GM12878 (cell line): ENCODE measurements at regions not wholly inside any gene's neighbourhood (a gene's known extent, or its start where the extent isn't known, plus 50 kb on each side); places are given as distances from the start of the nearest gene placed in this dataset.

Source experiments
- ATAC-seq: fragments of 200-7000 bp; cut with Tn5 transposase; 3 replicates; pipeline ENCODE4 v1.9.1; 2020; ENCODE audit warnings: mild to moderate bottlenecking, moderate library complexity
- BruUV-seq: library from RNA; stranded (reverse); fragments of 400-500 nt; replicated peaks from 2 replicates; lab custom pipeline; 2021; lab: Mats Ljungman, UMichigan
- CTCF ChIA-PET: fragments of 300-600 bp; sonication (Branson Sonifier 250); formaldehyde crosslinking; extraction: SDS; loops from one replicate; lab custom pipeline; 2021; ENCODE audit warnings: inconsistent platforms; lab: Yijun Ruan, JAX
- POLR2A ChIA-PET: fragments of 350-600 bp; formaldehyde crosslinking; extraction: SDS; loops from one replicate; lab custom pipeline; 2021; ENCODE audit warnings: inconsistent platforms; lab: Charles Lee
- RAD21 ChIA-PET: fragments of 300-600 bp; sonication (Branson Sonifier 250); formaldehyde crosslinking; loops from one replicate; lab custom pipeline; 2023; ENCODE audit warnings: antibody characterized with exemption; ENCODE audit not compliant: unreplicated experiment; lab: Charles Lee
- SMC1A ChIA-PET: fragments of 300-600 bp; sonication (Branson Sonifier 250); formaldehyde crosslinking; loops from one replicate; lab custom pipeline; 2023; ENCODE audit not compliant: unreplicated experiment, uncharacterized antibody; lab: Charles Lee
- DNase-seq: peaks from one replicate; pipeline ENCODE4 v3.0.0-alpha.2; 2011; ENCODE audit warnings: low read depth, low spot score
- FAIRE-seq: peaks from 3 replicates; lab custom pipeline; 2011; peaks lifted over from hg19 to GRCh38; lab: Jason Lieb, UNC
- H2AFZ ChIP-seq: 2 replicates; pipeline ENCODE4 v1.6.0; 2011; ENCODE audit warnings: low read depth, low read length, control low read depth; ENCODE audit not compliant: control insufficient read depth
- H3K27ac ChIP-seq: 2 replicates; pipeline ENCODE4 v1.5.1; 2011; ENCODE audit warnings: control low read depth; ENCODE audit not compliant: control insufficient read depth, insufficient read depth
- H3K27me3 ChIP-seq, 2 experiments: replicated peaks in 1 of 2; 2 replicates each; pipeline versions ENCODE4 v1.6.0 to v1.6.1; 2011; ENCODE audit warnings: low read length in 1 of 2; ENCODE audit not compliant: control insufficient read depth in 2 of 2, insufficient read depth in 2 of 2
- H3K36me3 ChIP-seq, 2 experiments: 2 replicates each; pipeline ENCODE4 v1.5.1; 2011; ENCODE audit warnings: low read length in 1 of 2; ENCODE audit not compliant: control insufficient read depth in 2 of 2, insufficient read depth in 2 of 2
- H3K4me1 ChIP-seq: 2 replicates; pipeline ENCODE4 v1.6.1; 2011; ENCODE audit warnings: mild to moderate bottlenecking, low read length, moderate library complexity, mixed read lengths; ENCODE audit not compliant: control insufficient read depth, insufficient read depth
- H3K4me2 ChIP-seq: 2 replicates; pipeline ENCODE4 v1.6.0; 2011; ENCODE audit warnings: control low read depth; ENCODE audit not compliant: control insufficient read depth, insufficient read depth
- H3K4me3 ChIP-seq: fragments of 200-600 bp; sonication (generic); 2 replicates; pipeline ENCODE4 v1.5.1; 2016
- H3K79me2 ChIP-seq: 2 replicates; pipeline ENCODE4 v1.6.0; 2011; ENCODE audit warnings: low read length; ENCODE audit not compliant: control insufficient read depth, insufficient read depth
- H3K9ac ChIP-seq: 2 replicates; pipeline ENCODE4 v1.8.0; 2011; ENCODE audit warnings: low read length, control low read depth, mixed read lengths; ENCODE audit not compliant: control insufficient read depth, insufficient read depth
- H3K9me3 ChIP-seq: replicated peaks from 3 replicates; pipeline ENCODE4 v1.5.1; 2011; ENCODE audit warnings: mild to moderate bottlenecking, low read length; ENCODE audit not compliant: control insufficient read depth, insufficient read depth
- H4K20me1 ChIP-seq: 2 replicates; pipeline ENCODE4 v1.6.0; 2011; ENCODE audit not compliant: control insufficient read depth, insufficient read depth
- BRCA1 ChIP-seq: IDR thresholded peaks from 2 replicates; pipeline ENCODE4 v1.6.1; 2011; ENCODE audit warnings: low read depth, low read length, improper control_type of control experiment
- CBX3 ChIP-seq: fragments of 200-600 bp; sonication (generic); IDR thresholded peaks from 2 replicates; pipeline ENCODE4 v1.6.1; 2016; ENCODE audit warnings: low read depth, borderline replicate concordance
- FOXK2 ChIP-seq: fragments of 450-650 bp; IDR thresholded peaks from 2 replicates; pipeline ENCODE4 v1.6.1; 2017; ENCODE audit warnings: mild to moderate bottlenecking, moderate library complexity
- HDAC2 ChIP-seq: fragments of 200-600 bp; sonication (generic); IDR thresholded peaks from 2 replicates; pipeline ENCODE4 v1.6.1; 2017
- IRF4 ChIP-seq: IDR thresholded peaks from 2 replicates; pipeline ENCODE4 v1.6.1; 2011; ENCODE audit warnings: low read depth, low read length
- MEF2B ChIP-seq: fragments of 450-650 bp; IDR thresholded peaks from 2 replicates; pipeline ENCODE4 v1.6.1; 2018; ENCODE audit warnings: mild to moderate bottlenecking, moderate library complexity; ENCODE audit not compliant: partially characterized antibody, poor library complexity, severe bottlenecking
- SIX5 ChIP-seq: IDR thresholded peaks from 2 replicates; pipeline ENCODE4 v1.6.1; 2011; ENCODE audit warnings: mild to moderate bottlenecking, low read depth, low read length, moderate library complexity; ENCODE audit not compliant: severe bottlenecking
- STAT3 ChIP-seq: IDR thresholded peaks from 2 replicates; pipeline ENCODE4 v1.6.1; 2011; ENCODE audit warnings: low read depth, low read length, improper control_type of control experiment
- SUPT20H ChIP-seq: IDR thresholded peaks from 2 replicates; pipeline ENCODE4 v1.6.1; 2011; ENCODE audit warnings: low read depth, mild to moderate bottlenecking, low read length, moderate library complexity, borderline replicate concordance; ENCODE audit not compliant: control insufficient read depth
- WGBS: methylation state at CpG from one replicate; pipeline ENCODE4 v1.1.6; 2016; ENCODE audit warnings: low lambda C conversion rate; ENCODE audit not compliant: insufficient replicate concordance, insufficient coverage; ENCODE audit errors: missing lambda C conversion rate; 5-methylcytosine and 5-hydroxymethylcytosine counted together
- in situ Hi-C: fragments of 300-500 bp; cut with MboI; formaldehyde crosslinking; loops from 9 replicates; pipeline ENCODE4 v1.14.3; 2018; ENCODE audit warnings: mixed read lengths
- intact Hi-C: fragments of 100-400 bp; cut with micrococcal nuclease; formaldehyde crosslinking; loops from one replicate; pipeline ENCODE4 v1.14.2; 2022; ENCODE audit not compliant: unreplicated experiment
- TF ChIP-seq, protein P1 (sequence below): fragments of 450-650 bp; conservative IDR thresholded peaks from 2 replicates; pipeline ENCODE4 v1.6.1; 2017; ENCODE audit warnings: mild to moderate bottlenecking, moderate library complexity
- TF ChIP-seq, protein P2 (sequence below): IDR thresholded peaks from 2 replicates; pipeline ENCODE4 v1.6.1; 2012; ENCODE audit warnings: mild to moderate bottlenecking, low read depth, low read length
- TF ChIP-seq, protein P3 (sequence below): fragments of 450-650 bp; IDR thresholded peaks from 2 replicates; pipeline ENCODE4 v1.6.1; 2017; ENCODE audit warnings: borderline replicate concordance

GRCh38 chr2:228339525-228339924 lies 158.0 kb upstream of the SPHKAP start:
- in situ Hi-C loops (no loop called here), intact Hi-C loops (no loop called here)
- ATAC-seq (no peak), DNase-seq (no peak), FAIRE-seq (no peak)
- H2AFZ ChIP-seq, result no peak overlapping the region
- TF ChIP-seq, protein P1, sequence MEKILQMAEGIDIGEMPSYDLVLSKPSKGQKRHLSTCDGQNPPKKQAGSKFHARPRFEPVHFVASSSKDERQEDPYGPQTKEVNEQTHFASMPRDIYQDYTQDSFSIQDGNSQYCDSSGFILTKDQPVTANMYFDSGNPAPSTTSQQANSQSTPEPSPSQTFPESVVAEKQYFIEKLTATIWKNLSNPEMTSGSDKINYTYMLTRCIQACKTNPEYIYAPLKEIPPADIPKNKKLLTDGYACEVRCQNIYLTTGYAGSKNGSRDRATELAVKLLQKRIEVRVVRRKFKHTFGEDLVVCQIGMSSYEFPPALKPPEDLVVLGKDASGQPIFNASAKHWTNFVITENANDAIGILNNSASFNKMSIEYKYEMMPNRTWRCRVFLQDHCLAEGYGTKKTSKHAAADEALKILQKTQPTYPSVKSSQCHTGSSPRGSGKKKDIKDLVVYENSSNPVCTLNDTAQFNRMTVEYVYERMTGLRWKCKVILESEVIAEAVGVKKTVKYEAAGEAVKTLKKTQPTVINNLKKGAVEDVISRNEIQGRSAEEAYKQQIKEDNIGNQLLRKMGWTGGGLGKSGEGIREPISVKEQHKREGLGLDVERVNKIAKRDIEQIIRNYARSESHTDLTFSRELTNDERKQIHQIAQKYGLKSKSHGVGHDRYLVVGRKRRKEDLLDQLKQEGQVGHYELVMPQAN, result no peak
- no peak for TF ChIP-seq FOXK2
- TF ChIP-seq SIX5, result no peak
- BruUV-seq, result no TSS peak
- POLR2A ChIA-PET, result no interaction called here
- no peak overlapping the region for H3K27ac ChIP-seq
- SMC1A ChIA-PET, result interaction anchor here (1.9 kb wide), 1 partner anchor 9 kb away, joined by 5 read pairs; no protein-coding TSS in a partner anchor
- H3K79me2 ChIP-seq, result no peaks in the 10 kb centered on the region
- H3K4me3 ChIP-seq, result no peak overlapping the region
- no peaks in the 10 kb centered on the region for H3K36me3 ChIP-seq
- CTCF ChIA-PET, result no interaction called here
- no peak overlapping the region for H3K4me2 ChIP-seq
- H3K27me3 ChIP-seq, result no peaks in the 10 kb centered on the region
- no peaks in the 10 kb centered on the region for H3K4me1 ChIP-seq
- no peak overlapping the region for H3K9ac ChIP-seq
- RAD21 ChIA-PET, result no interaction called here
- H4K20me1 ChIP-seq, result no peaks in the 10 kb centered on the region
- H3K9me3 ChIP-seq, result no peaks in the 10 kb centered on the region

- in situ Hi-C loops (no loop called here), intact Hi-C loops (no loop called here)
- ChIA-PET RAD21 (no interaction called here), SMC1A (no interaction called here), CTCF (no interaction called here), POLR2A (no interaction called here)
- Histone ChIP-seq H2AFZ (no peak overlapping the region), H3K4me2 (no peak overlapping the region), H3K79me2 (no peaks in the 10 kb centered on the region), H3K4me3 (no peak overlapping the region), H3K9ac (no peak overlapping the region), H3K9me3 (no peaks in the 10 kb centered on the region), H4K20me1 (no peaks in the 10 kb centered on the region), H3K27me3 (no peaks in the 10 kb centered on the region), H3K4me1 (no peaks in the 10 kb centered on the region), H3K36me3 (no peaks in the 10 kb centered on the region), H3K27ac (no peak overlapping the region)
- BruUV-seq, result no TSS peak
- DNase-seq (no peak), FAIRE-seq (no peak), ATAC-seq (no peak)
- WGBS, result 0% methylated on average over 2 of the region's 2 CpGs
- no peak for TF ChIP-seq MEF2B
- no peak for TF ChIP-seq HDAC2
- no peak for TF ChIP-seq CBX3
- TF ChIP-seq STAT3, result no peak
- TF ChIP-seq IRF4, result no peak
- TF ChIP-seq, protein P2, sequence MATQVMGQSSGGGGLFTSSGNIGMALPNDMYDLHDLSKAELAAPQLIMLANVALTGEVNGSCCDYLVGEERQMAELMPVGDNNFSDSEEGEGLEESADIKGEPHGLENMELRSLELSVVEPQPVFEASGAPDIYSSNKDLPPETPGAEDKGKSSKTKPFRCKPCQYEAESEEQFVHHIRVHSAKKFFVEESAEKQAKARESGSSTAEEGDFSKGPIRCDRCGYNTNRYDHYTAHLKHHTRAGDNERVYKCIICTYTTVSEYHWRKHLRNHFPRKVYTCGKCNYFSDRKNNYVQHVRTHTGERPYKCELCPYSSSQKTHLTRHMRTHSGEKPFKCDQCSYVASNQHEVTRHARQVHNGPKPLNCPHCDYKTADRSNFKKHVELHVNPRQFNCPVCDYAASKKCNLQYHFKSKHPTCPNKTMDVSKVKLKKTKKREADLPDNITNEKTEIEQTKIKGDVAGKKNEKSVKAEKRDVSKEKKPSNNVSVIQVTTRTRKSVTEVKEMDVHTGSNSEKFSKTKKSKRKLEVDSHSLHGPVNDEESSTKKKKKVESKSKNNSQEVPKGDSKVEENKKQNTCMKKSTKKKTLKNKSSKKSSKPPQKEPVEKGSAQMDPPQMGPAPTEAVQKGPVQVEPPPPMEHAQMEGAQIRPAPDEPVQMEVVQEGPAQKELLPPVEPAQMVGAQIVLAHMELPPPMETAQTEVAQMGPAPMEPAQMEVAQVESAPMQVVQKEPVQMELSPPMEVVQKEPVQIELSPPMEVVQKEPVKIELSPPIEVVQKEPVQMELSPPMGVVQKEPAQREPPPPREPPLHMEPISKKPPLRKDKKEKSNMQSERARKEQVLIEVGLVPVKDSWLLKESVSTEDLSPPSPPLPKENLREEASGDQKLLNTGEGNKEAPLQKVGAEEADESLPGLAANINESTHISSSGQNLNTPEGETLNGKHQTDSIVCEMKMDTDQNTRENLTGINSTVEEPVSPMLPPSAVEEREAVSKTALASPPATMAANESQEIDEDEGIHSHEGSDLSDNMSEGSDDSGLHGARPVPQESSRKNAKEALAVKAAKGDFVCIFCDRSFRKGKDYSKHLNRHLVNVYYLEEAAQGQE, result no peak
- TF ChIP-seq, protein P3, sequence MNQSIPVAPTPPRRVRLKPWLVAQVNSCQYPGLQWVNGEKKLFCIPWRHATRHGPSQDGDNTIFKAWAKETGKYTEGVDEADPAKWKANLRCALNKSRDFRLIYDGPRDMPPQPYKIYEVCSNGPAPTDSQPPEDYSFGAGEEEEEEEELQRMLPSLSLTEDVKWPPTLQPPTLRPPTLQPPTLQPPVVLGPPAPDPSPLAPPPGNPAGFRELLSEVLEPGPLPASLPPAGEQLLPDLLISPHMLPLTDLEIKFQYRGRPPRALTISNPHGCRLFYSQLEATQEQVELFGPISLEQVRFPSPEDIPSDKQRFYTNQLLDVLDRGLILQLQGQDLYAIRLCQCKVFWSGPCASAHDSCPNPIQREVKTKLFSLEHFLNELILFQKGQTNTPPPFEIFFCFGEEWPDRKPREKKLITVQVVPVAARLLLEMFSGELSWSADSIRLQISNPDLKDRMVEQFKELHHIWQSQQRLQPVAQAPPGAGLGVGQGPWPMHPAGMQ, result no peak
- no peak for TF ChIP-seq SUPT20H
- TF ChIP-seq BRCA1, result no peak
Measured at GRCh38 chr2:228334180-228334579, 152.7 kb upstream of the SPHKAP start.
